ENCODE measurements at regions not wholly inside any gene's neighbourhood (a gene's known extent, or its start where the extent isn't known, plus 50 kb on each side); places are given as distances from the start of the nearest gene placed in this dataset.

GRCh38 chr7:121547544-121548092 is 151.5 kb upstream of the FAM3C start:
- H3K27me3 ChIP-seq, result no peaks in the 10 kb centered on the region
- H3K9me3 ChIP-seq, result no peaks in the 10 kb centered on the region
- no peak for DNase-seq
- H3K36me3 ChIP-seq, result no peaks in the 10 kb centered on the region
- no peak overlapping the region for H3K4me3 ChIP-seq (ENCODE audit: low read depth, low read length)
- H3K4me1 ChIP-seq, result no peaks in the 10 kb centered on the region
- TF ChIP-seq, protein P1, sequence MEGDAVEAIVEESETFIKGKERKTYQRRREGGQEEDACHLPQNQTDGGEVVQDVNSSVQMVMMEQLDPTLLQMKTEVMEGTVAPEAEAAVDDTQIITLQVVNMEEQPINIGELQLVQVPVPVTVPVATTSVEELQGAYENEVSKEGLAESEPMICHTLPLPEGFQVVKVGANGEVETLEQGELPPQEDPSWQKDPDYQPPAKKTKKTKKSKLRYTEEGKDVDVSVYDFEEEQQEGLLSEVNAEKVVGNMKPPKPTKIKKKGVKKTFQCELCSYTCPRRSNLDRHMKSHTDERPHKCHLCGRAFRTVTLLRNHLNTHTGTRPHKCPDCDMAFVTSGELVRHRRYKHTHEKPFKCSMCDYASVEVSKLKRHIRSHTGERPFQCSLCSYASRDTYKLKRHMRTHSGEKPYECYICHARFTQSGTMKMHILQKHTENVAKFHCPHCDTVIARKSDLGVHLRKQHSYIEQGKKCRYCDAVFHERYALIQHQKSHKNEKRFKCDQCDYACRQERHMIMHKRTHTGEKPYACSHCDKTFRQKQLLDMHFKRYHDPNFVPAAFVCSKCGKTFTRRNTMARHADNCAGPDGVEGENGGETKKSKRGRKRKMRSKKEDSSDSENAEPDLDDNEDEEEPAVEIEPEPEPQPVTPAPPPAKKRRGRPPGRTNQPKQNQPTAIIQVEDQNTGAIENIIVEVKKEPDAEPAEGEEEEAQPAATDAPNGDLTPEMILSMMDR (IDR thresholded peaks at IDR 0.05; ENCODE audit: low read depth, low read length), result peak; percentile 83

- no peak overlapping the region for H3K4me3 ChIP-seq (ENCODE audit: low read depth, low read length)
- H3K4me1 ChIP-seq, result no peaks in the 10 kb centered on the region
- H3K27me3 ChIP-seq, result no peaks in the 10 kb centered on the region
- no peaks in the 10 kb centered on the region for H3K9me3 ChIP-seq
- TF ChIP-seq, protein P1 (IDR thresholded peaks at IDR 0.05; ENCODE audit: low read depth, low read length), result no peak
- DNase-seq, result no peak
- H3K36me3 ChIP-seq, result no peaks in the 10 kb centered on the region
These were observed 150.8 kb upstream of the FAM3C start for GRCh38 chr7:121546632-121547543.

DNA sequence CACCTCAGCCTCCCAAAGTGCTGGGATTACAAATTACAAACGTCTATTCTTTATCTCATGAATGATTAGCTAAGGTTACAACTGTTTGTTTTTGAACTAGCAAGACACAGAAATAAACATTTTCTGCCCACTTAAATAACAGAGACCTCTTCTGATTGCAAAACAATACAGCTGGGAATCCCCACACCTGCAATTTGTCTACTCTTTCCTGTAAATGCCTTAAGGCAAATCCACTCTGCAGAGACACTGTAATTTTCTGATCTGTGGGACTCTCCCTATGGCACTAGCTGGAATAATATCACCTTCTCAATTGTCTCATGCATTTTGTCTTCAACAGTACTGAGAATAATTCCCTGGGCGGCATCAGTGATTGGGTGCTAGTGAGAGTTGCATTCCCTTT is 149.3 kb upstream of the FAM3C start:
- Histone ChIP-seq H3K4me3 (ENCODE audit: low read depth, low read length) (no peak overlapping the region), H3K27me3 (no peaks in the 10 kb centered on the region), H3K4me1 (peaks cover 3% of the 10 kb centered on the region; the same call in 1 of the 2 replicates), H3K36me3 (no peaks in the 10 kb centered on the region), H3K9me3 (no peaks in the 10 kb centered on the region)
- TF ChIP-seq, protein P1 (IDR thresholded peaks at IDR 0.05; ENCODE audit: low read depth, low read length), result no peak
- no peak for DNase-seq

- Histone ChIP-seq H3K27me3 (no peaks in the 10 kb centered on the region), H3K4me1 (peaks cover 3% of the 10 kb centered on the region; the same call in 1 of the 2 replicates), H3K4me3 (ENCODE audit: low read depth, low read length) (no peak overlapping the region), H3K9me3 (no peaks in the 10 kb centered on the region), H3K36me3 (no peaks in the 10 kb centered on the region)
- TF ChIP-seq, protein P1 (IDR thresholded peaks at IDR 0.05; ENCODE audit: low read depth, low read length), result no peak
- no peak for DNase-seq
These were observed 148.6 kb upstream of the FAM3C start for GRCh38 chr7:121544726-121545125.

GRCh38 chr7:121544238-121544637 is 148.1 kb upstream of the FAM3C start:
- Histone ChIP-seq H3K4me3 (ENCODE audit: low read depth, low read length) (no peak overlapping the region), H3K4me1 (peaks cover 3% of the 10 kb centered on the region; the same call in 1 of the 2 replicates), H3K36me3 (no peaks in the 10 kb centered on the region), H3K27me3 (no peaks in the 10 kb centered on the region), H3K9me3 (no peaks in the 10 kb centered on the region)
- no peak for DNase-seq
- TF ChIP-seq, protein P1 (IDR thresholded peaks at IDR 0.05; ENCODE audit: low read depth, low read length), result no peak

GRCh38 chr7:121541457-121541856 is 145.3 kb upstream of the FAM3C start:
- DNase-seq, result no peak
- Histone ChIP-seq H3K4me1 (peaks cover 3% of the 10 kb centered on the region; the same call in 1 of the 2 replicates), H3K36me3 (no peaks in the 10 kb centered on the region), H3K9me3 (no peaks in the 10 kb centered on the region), H3K27me3 (no peaks in the 10 kb centered on the region), H3K4me3 (ENCODE audit: low read depth, low read length) (no peak overlapping the region)
- TF ChIP-seq, protein P1 (IDR thresholded peaks at IDR 0.05; ENCODE audit: low read depth, low read length), result no peak

All from BE2C (cell line).